AG04450 (cell line): ENCODE measurements at regions not wholly inside any gene's neighbourhood (a gene's known extent, or its start where the extent isn't known, plus 50 kb on each side); places are given as distances from the start of the nearest gene placed in this dataset.
"Not testable (repeated sequence)": the region's sequence is repeated elsewhere in the genome, so short reads cannot be mapped to it uniquely, and the experiment has no call there.

Experiments used
- CTCF ChIA-PET: fragments of 300-600, 350-600 bp; formaldehyde crosslinking; extraction: SDS; loops from one replicate; lab custom pipeline; 2022; ENCODE audit warnings: antibody characterized with exemption, inconsistent platforms; lab: Charles Lee
- POLR2A ChIA-PET: fragments of 350-600 bp; formaldehyde crosslinking; extraction: SDS; loops from one replicate; lab custom pipeline; 2021; ENCODE audit warnings: antibody characterized with exemption, inconsistent platforms; lab: Yijun Ruan, JAX
- DNase-seq: peaks from one replicate; pipeline ENCODE4 v3.0.0-alpha.2; 2011; ENCODE audit warnings: low read depth, low spot score
- H3K27ac ChIP-seq: one replicate; pipeline ENCODE4 v1.5.1; 2012; ENCODE audit warnings: low read depth, low read length, control low read depth
- H3K27me3 ChIP-seq: one replicate; pipeline ENCODE4 v1.6.0; 2012; ENCODE audit warnings: low read length; ENCODE audit not compliant: control insufficient read depth, insufficient read depth
- H3K4me3 ChIP-seq: 2 replicates; pipeline ENCODE4 v1.5.1; 2011; ENCODE audit warnings: mild to moderate bottlenecking, low read depth, low read length, control low read depth
- H3K9me3 ChIP-seq: 2 replicates; pipeline ENCODE4 v1.5.1; 2012; ENCODE audit warnings: low read length; ENCODE audit not compliant: control insufficient read depth, insufficient read depth
- TF ChIP-seq, protein P1 (sequence below): IDR thresholded peaks from 2 replicates; pipeline ENCODE4 v1.5.1; 2011; ENCODE audit warnings: low read depth, low read length, control low read depth, inconsistent platforms

GRCh38 chr3:188010478-188010877, 143.5 kb upstream of the LPP start:
- H3K27ac ChIP-seq = no peak overlapping the region
- no peak overlapping the region for H3K4me3 ChIP-seq
- no peak for DNase-seq
- H3K9me3 ChIP-seq = no peaks in the 10 kb centered on the region
- no peaks in the 10 kb centered on the region for H3K27me3 ChIP-seq
- TF ChIP-seq, protein P1, sequence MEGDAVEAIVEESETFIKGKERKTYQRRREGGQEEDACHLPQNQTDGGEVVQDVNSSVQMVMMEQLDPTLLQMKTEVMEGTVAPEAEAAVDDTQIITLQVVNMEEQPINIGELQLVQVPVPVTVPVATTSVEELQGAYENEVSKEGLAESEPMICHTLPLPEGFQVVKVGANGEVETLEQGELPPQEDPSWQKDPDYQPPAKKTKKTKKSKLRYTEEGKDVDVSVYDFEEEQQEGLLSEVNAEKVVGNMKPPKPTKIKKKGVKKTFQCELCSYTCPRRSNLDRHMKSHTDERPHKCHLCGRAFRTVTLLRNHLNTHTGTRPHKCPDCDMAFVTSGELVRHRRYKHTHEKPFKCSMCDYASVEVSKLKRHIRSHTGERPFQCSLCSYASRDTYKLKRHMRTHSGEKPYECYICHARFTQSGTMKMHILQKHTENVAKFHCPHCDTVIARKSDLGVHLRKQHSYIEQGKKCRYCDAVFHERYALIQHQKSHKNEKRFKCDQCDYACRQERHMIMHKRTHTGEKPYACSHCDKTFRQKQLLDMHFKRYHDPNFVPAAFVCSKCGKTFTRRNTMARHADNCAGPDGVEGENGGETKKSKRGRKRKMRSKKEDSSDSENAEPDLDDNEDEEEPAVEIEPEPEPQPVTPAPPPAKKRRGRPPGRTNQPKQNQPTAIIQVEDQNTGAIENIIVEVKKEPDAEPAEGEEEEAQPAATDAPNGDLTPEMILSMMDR = no peak
- POLR2A ChIA-PET = no interaction called here
- CTCF ChIA-PET = no interaction called here

- H3K9me3 ChIP-seq = no peaks in the 10 kb centered on the region
- no peak for DNase-seq
- CTCF ChIA-PET = no interaction called here
- POLR2A ChIA-PET = no interaction called here
- TF ChIP-seq, protein P1 = no peak
- no peaks in the 10 kb centered on the region for H3K27me3 ChIP-seq
- H3K4me3 ChIP-seq = no peak overlapping the region
- no peak overlapping the region for H3K27ac ChIP-seq
Measured at GRCh38 chr3:188019727-188020126, 134.2 kb upstream of the LPP start.

- ChIA-PET CTCF (interaction anchor here (1.0 kb wide), 1 partner anchor 280 kb away, joined by 4 read pairs; no protein-coding TSS in a partner anchor), POLR2A (no interaction called here)
- TF ChIP-seq, protein P1 = no peak
- no peak overlapping the region for H3K4me3 ChIP-seq
- H3K27ac ChIP-seq = no peak overlapping the region
- H3K9me3 ChIP-seq = no peaks in the 10 kb centered on the region
- H3K27me3 ChIP-seq = no peaks in the 10 kb centered on the region
- DNase-seq = no peak
Measured at GRCh38 chr3:188021041-188021440, 132.9 kb upstream of the LPP start.

- Histone ChIP-seq H3K27me3 (no peaks in the 10 kb centered on the region), H3K9me3 (no peaks in the 10 kb centered on the region), H3K27ac (peak overlapping the region; percentile 71), H3K4me3 (no peak overlapping the region)
- TF ChIP-seq, protein P1 = no peak
- POLR2A ChIA-PET = no interaction called here
- DNase-seq = peak; percentile 33
- CTCF ChIA-PET = no interaction called here
Measured at GRCh38 chr3:188021502-188022040, 132.4 kb upstream of the LPP start.

DNA sequence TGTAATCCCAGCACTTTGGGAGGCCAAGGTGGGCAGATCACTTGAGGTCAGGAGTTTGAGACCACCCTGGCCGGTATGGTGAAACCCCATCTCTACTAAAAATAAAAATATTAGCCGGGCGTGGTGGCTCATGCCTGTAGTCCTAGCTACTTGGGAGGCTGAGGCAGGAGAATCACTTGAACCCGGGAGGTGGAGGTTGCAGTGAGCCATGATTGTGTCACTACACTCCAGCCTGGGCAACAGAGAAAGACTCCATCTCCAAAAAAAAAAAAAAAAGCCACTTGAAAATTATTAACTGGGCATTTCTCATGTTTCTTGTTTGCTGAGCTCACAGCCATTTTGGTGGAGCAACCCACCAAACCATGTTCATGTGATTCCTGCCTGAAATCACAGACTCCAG, 131.1 kb upstream of the LPP start:
- ChIA-PET POLR2A (interaction anchor here (0.6 kb wide), 1 partner anchor 894 kb away, joined by 3 read pairs; no protein-coding TSS in a partner anchor), CTCF (interaction anchor here (0.6 kb wide), 1 partner anchor 470 kb away, joined by 3 read pairs; no protein-coding TSS in a partner anchor)
- H3K9me3 ChIP-seq, DNase-seq, H3K4me3 ChIP-seq, H3K27ac ChIP-seq, H3K27me3 ChIP-seq: not testable (repeated sequence)
